GM10266 (cell line): ENCODE measurements at regions not wholly inside any gene's neighbourhood (a gene's known extent, or its start where the extent isn't known, plus 50 kb on each side); places are given as distances from the start of the nearest gene placed in this dataset.
A peak's percentile ranks its signal among the peaks of the same experiment; 100 is the strongest.

Source experiments
- DNase-seq: peaks from one replicate; pipeline ENCODE4 v3.0.0; 2012; ENCODE audit errors: extremely low spot score
- CTCF ChIP-seq: IDR thresholded peaks from 2 replicates; pipeline ENCODE4 v1.5.1; 2012; ENCODE audit warnings: mild to moderate bottlenecking, low read depth; ENCODE audit not compliant: control insufficient read depth, insufficient read depth; ENCODE audit errors: missing control alignments

GRCh38 chr6:8758412-8758811 lies 323.1 kb upstream of the SLC35B3 start:
- no peak for TF ChIP-seq CTCF
- no peak for DNase-seq

- no peak for DNase-seq
- TF ChIP-seq CTCF = no peak
Measured at GRCh38 chr6:8750627-8751026, 315.3 kb upstream of the SLC35B3 start.

GRCh38 chr6:8749465-8749864 lies 314.1 kb upstream of the SLC35B3 start:
- DNase-seq = no peak
- no peak for TF ChIP-seq CTCF

GRCh38 chr6:8743170-8743745 lies 307.9 kb upstream of the SLC35B3 start:
- peak; percentile 26 for TF ChIP-seq CTCF
- peak; percentile 15 for DNase-seq

- no peak for DNase-seq
Measured at GRCh38 chr6:8739454-8739853, 304.1 kb upstream of the SLC35B3 start.

GRCh38 chr6:8738951-8739350 lies 303.6 kb upstream of the SLC35B3 start:
- DNase-seq = no peak
- no peak for TF ChIP-seq CTCF

More at GRCh38 chr6:8739454-8739853, 304.1 kb upstream of the SLC35B3 start:
- no peak for TF ChIP-seq CTCF

- DNase-seq = no peak
Measured at GRCh38 chr6:8736156-8736895, 301.0 kb upstream of the SLC35B3 start.

More at GRCh38 chr6:8736156-8736895, 301.0 kb upstream of the SLC35B3 start:
- no peak for TF ChIP-seq CTCF
